ENCODE measurements at regions not wholly inside any gene's neighbourhood (a gene's known extent, or its start where the extent isn't known, plus 50 kb on each side); places are given as distances from the start of the nearest gene placed in this dataset.

DNA sequence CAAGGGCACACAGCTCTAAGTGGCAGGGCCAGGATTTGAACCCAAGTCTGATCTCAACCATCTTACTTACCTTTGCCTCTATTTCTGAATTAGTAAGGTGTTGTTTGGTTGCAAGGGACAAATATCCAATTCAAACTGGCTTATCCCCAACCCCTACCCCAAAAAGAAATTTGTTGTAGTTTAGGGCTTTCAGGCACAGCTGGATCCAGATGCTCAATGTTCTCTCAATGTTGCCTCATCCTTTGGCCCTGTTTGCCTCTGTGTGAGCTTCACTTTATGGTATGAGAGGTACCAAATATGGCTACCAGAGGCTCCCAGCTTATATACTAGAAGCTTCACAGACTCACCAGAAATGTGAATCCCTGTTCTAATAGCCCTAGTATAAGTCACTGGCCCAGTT lies 499.9 kb downstream of the SHQ1 start:
- TF ChIP-seq, protein P1, sequence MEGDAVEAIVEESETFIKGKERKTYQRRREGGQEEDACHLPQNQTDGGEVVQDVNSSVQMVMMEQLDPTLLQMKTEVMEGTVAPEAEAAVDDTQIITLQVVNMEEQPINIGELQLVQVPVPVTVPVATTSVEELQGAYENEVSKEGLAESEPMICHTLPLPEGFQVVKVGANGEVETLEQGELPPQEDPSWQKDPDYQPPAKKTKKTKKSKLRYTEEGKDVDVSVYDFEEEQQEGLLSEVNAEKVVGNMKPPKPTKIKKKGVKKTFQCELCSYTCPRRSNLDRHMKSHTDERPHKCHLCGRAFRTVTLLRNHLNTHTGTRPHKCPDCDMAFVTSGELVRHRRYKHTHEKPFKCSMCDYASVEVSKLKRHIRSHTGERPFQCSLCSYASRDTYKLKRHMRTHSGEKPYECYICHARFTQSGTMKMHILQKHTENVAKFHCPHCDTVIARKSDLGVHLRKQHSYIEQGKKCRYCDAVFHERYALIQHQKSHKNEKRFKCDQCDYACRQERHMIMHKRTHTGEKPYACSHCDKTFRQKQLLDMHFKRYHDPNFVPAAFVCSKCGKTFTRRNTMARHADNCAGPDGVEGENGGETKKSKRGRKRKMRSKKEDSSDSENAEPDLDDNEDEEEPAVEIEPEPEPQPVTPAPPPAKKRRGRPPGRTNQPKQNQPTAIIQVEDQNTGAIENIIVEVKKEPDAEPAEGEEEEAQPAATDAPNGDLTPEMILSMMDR (IDR thresholded peaks at IDR 0.05), result no peak
- TF ChIP-seq POLR2AphosphoS5 (IDR thresholded peaks at IDR 0.05; ENCODE audit: low read depth, low read length), result no peak
